Mesothelial cell of epicardium (in vitro differentiated cells): ENCODE measurements at regions not wholly inside any gene's neighbourhood (a gene's known extent, or its start where the extent isn't known, plus 50 kb on each side); places are given as distances from the start of the nearest gene placed in this dataset.

Experiments
- DNase-seq, 2 experiments: peaks; one replicate each; pipeline ENCODE4 v3.0.0; 2021; ENCODE audit warnings: low spot score in 2 of 2; ENCODE audit not compliant: unreplicated experiment in 2 of 2
- H3K27ac Mint-ChIP-seq: 2 replicates; pipeline ENCODE4 v1.8.0; 2021; ENCODE audit warnings: mixed read lengths
- H3K27me3 Mint-ChIP-seq: 2 replicates; pipeline ENCODE4 v1.8.0; 2021; ENCODE audit warnings: low read depth, mixed read lengths
- H3K36me3 Mint-ChIP-seq: 2 replicates; pipeline ENCODE4 v1.8.0; 2021; ENCODE audit warnings: mixed read lengths
- H3K4me1 Mint-ChIP-seq: 2 replicates; pipeline ENCODE4 v1.8.0; 2021; ENCODE audit warnings: mixed read lengths
- H3K4me3 Mint-ChIP-seq: 2 replicates; pipeline ENCODE4 v1.8.0; 2021; ENCODE audit warnings: mild to moderate bottlenecking, moderate library complexity, mixed read lengths
- H3K9me3 Mint-ChIP-seq: 2 replicates; pipeline ENCODE4 v1.8.0; 2021; ENCODE audit warnings: mixed read lengths
- TF ChIP-seq, protein P1 (sequence below): fragments of 200-600 bp; sonication (generic); IDR thresholded peaks from one replicate; pipeline ENCODE4 v1.5.0; 2021; ENCODE audit warnings: antibody characterized with exemption; ENCODE audit not compliant: unreplicated experiment

DNA sequence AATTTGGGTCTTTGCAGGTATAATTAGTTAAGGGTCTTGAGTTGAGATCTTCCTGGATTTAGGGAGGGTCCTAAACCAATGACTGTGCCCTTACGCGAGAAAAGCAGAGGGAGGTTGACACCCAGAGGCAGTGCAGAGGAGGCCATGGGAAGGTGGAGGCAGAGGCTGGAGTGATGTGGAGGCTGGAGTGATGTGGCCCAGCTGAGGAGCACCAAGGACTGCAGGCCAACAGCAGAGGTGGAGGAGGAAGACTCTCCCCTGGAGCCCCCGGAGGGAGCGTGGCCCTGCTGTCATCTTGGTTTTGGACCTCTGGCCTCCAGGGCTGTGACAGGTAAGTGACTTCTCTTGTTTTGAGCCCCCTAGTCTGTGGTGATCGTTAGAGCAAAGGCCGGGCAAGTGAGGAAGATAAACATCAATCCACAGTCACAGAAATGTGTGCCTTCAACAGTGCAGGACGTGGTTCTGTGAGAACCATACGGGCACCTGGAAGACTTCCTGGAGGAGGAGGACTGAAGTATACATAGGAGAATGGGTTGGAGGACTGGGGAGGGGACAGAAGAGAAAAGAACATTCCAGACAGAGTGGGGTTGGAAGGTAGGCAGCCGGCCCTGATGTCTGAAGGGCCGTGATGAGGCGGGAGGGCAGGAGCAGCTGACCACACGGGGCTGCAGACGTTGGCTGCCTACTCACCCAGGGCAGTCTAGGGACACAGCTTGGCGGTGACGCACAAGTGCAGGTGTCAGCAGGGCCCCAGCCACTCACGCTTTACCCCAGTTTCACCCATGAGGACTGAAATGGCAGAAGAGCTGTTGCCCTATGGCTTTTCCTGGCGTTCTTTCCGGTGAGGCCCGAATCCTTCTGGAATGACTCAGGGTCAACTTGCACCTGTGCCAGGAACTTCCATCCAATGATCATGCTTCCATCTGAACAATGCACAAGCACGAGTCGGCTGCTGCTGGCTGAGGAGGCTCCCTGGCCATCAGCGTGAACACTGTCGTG lies 270.2 kb downstream of the CTTN start:
- H3K27ac Mint-ChIP-seq, result no peak overlapping the region
- TF ChIP-seq, protein P1, sequence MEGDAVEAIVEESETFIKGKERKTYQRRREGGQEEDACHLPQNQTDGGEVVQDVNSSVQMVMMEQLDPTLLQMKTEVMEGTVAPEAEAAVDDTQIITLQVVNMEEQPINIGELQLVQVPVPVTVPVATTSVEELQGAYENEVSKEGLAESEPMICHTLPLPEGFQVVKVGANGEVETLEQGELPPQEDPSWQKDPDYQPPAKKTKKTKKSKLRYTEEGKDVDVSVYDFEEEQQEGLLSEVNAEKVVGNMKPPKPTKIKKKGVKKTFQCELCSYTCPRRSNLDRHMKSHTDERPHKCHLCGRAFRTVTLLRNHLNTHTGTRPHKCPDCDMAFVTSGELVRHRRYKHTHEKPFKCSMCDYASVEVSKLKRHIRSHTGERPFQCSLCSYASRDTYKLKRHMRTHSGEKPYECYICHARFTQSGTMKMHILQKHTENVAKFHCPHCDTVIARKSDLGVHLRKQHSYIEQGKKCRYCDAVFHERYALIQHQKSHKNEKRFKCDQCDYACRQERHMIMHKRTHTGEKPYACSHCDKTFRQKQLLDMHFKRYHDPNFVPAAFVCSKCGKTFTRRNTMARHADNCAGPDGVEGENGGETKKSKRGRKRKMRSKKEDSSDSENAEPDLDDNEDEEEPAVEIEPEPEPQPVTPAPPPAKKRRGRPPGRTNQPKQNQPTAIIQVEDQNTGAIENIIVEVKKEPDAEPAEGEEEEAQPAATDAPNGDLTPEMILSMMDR, result no peak
- H3K36me3 Mint-ChIP-seq, result no peaks in the 10 kb centered on the region
- DNase-seq, result no peak
- no peaks in the 10 kb centered on the region for H3K9me3 Mint-ChIP-seq
- H3K4me1 Mint-ChIP-seq, result no peaks in the 10 kb centered on the region
- H3K4me3 Mint-ChIP-seq, result no peak overlapping the region
- peaks cover 42% of the 10 kb centered on the region for H3K27me3 Mint-ChIP-seq

DNA sequence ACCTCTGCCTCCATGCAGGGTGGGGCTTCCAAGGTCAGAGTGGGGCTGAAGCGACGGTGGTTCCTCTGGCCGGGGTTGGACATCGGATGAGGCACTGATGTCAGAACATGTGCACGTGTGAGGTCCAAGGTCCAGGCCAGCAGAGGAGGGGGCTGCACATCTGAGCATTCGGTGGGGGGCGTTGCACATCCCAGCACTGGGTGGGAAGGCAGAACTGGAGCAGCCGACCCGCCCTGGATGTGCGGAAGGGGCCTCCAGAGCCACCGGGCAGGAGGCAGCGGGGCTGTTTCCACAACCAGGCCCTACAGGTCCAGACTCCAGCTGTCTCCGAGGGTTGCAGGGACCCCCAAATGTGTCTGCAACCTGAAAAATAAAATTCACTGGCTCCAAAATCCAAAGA lies 271.0 kb downstream of the CTTN start:
- no peak overlapping the region for H3K4me3 Mint-ChIP-seq
- no peaks in the 10 kb centered on the region for H3K4me1 Mint-ChIP-seq
- H3K36me3 Mint-ChIP-seq, result no peaks in the 10 kb centered on the region
- DNase-seq, result no peak
- H3K27ac Mint-ChIP-seq, result no peak overlapping the region
- peaks cover 34% of the 10 kb centered on the region for H3K27me3 Mint-ChIP-seq
- H3K9me3 Mint-ChIP-seq, result no peaks in the 10 kb centered on the region
- TF ChIP-seq, protein P1, result no peak

DNA sequence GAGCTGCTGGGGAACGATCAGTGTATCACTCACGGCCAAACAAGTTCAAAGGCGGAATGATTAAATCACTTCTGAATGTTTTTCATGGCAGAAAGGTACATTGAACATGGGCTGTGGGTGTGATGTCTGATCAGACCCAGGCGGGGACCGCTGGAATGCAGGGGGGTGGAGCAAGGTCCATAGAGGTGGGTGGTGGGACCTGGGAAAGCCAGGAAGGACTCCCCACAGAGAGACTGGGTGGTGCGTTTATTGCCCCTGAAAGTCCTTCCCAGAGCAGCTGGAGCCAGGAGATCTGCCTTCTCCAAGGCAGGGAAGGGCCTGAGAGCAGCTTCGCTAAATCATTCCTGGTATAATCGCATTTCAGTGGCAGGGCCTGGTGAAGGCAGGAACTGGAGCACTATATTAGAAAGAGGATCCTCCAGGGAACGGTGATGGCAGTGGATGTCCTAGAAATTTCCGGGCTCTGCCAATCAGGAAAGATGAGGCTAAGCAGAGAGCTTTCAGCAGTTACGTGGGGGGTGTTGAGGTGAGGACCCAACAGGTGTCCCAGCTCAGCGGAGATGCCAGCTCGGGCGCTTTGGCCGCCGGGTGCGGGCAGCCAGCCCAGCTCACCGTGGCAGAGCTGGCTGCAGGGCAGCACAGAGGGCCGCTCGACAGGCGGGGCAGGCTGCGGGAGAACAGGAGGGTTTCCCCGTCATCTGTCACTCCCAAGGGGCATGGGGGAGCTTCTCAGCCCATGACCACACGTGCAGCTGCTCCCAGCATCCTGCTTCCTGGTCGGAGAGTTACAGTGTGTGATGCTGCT lies 271.7 kb downstream of the CTTN start:
- Mint-ChIP-seq H3K27me3 (peaks cover 26% of the 10 kb centered on the region), H3K9me3 (no peaks in the 10 kb centered on the region), H3K4me3 (no peak overlapping the region), H3K27ac (no peak overlapping the region), H3K4me1 (no peaks in the 10 kb centered on the region), H3K36me3 (no peaks in the 10 kb centered on the region)
- DNase-seq, result no peak
- TF ChIP-seq, protein P1, result no peak

DNA sequence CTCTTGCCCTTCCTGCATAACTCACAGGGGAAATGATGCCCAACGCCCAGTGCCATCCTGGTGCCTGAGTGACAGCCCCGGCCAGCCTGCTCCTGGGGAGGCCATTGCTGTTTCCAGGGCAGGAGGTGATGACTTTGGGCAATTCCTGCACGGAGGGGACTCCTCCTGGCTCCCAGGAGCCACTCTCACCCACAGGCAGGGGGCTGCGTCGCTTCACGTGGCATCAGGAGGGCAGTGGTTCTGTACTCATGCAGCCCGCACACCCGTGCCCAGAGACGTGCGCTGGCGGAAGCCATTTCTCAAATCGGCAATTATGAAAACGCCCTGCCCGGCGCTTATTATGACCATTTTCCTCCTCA lies 272.3 kb downstream of the CTTN start:
- no peak overlapping the region for H3K27ac Mint-ChIP-seq
- peaks cover 21% of the 10 kb centered on the region for H3K27me3 Mint-ChIP-seq
- TF ChIP-seq, protein P1, result no peak
- H3K4me3 Mint-ChIP-seq, result no peak overlapping the region
- no peaks in the 10 kb centered on the region for H3K36me3 Mint-ChIP-seq
- no peak for DNase-seq
- H3K4me1 Mint-ChIP-seq, result no peaks in the 10 kb centered on the region
- H3K9me3 Mint-ChIP-seq, result no peaks in the 10 kb centered on the region

DNA sequence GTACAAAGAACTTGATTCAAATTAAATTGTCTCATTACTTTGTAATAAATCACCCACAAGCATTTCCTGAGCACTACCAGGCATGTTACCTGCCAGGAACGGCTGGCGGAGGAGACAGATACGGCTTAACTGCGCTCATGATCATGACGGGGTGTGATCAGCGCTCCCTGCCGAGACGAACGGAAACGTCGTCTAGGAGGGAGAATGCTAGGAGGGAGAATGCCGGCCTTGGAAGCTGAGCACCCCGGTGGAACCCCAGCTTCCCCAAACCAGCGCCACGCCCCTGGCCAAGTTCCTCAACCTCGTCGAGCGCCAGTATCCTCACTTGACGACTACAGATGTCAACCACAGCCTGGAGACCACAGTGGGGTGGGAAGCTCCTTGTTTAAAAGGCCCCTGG lies 272.8 kb downstream of the CTTN start:
- no peaks in the 10 kb centered on the region for H3K4me1 Mint-ChIP-seq
- TF ChIP-seq, protein P1, result no peak
- DNase-seq, result no peak
- no peaks in the 10 kb centered on the region for H3K36me3 Mint-ChIP-seq
- H3K4me3 Mint-ChIP-seq, result no peak overlapping the region
- H3K27ac Mint-ChIP-seq, result no peak overlapping the region
- peaks cover 21% of the 10 kb centered on the region for H3K27me3 Mint-ChIP-seq
- no peaks in the 10 kb centered on the region for H3K9me3 Mint-ChIP-seq
